Spleen (tissue), 11 donors: ENCODE measurements at regions not wholly inside any gene's neighbourhood (a gene's known extent, or its start where the extent isn't known, plus 50 kb on each side); places are given as distances from the start of the nearest gene placed in this dataset.

Source experiments
- DNase-seq: peaks from one replicate; pipeline ENCODE4 v3.0.0-alpha.2; 2020
- H3K27ac ChIP-seq, 8 donors: fragments of 200-600 bp; sonication (generic) in 7 of 8; 1 replicate in 4 of 8; 2 replicates in 4 of 8; pipeline versions ENCODE4 v1.5.0 to v1.8.0; 2016 to 2021; ENCODE audit warnings: inconsistent platforms in 4 of 8, mild to moderate bottlenecking in 4 of 8, moderate library complexity in 1 of 8
- H3K27me3 ChIP-seq, 7 donors: fragments of 200-600 bp; sonication (generic) in 6 of 7; replicated peaks in 1 of 7; 1 replicate in 4 of 7; 2 replicates in 3 of 7; pipeline versions ENCODE4 v1.5.0 to v1.8.0; 2016 to 2021; ENCODE audit warnings: inconsistent platforms in 3 of 7, mild to moderate bottlenecking in 1 of 7
- H3K36me3 ChIP-seq, 6 donors: fragments of 200-600 bp; sonication (generic) in 5 of 6; 1 replicate in 4 of 6; 2 replicates in 2 of 6; pipeline versions ENCODE4 v1.5.0 to v1.8.0; 2016 to 2021; ENCODE audit warnings: inconsistent platforms in 2 of 6
- H3K4me1 ChIP-seq, 6 donors: fragments of 200-600 bp; sonication (generic) in 5 of 6; 1 replicate in 3 of 6; 2 replicates in 3 of 6; pipeline versions ENCODE4 v1.5.0 to v1.8.0; 2016 to 2021; ENCODE audit warnings: inconsistent platforms in 3 of 6
- H3K4me3 ChIP-seq, 8 donors: fragments of 200-600 bp; sonication (generic) in 7 of 8; 1 replicate in 4 of 8; 2 replicates in 4 of 8; pipeline versions ENCODE4 v1.5.0 to v1.8.0; 2016 to 2021; ENCODE audit warnings: inconsistent platforms in 4 of 8, mild to moderate bottlenecking in 4 of 8, moderate library complexity in 2 of 8
- H3K9me3 ChIP-seq, 8 donors: fragments of 200-600 bp; sonication (generic) in 7 of 8; 1 replicate in 4 of 8; 2 replicates in 4 of 8; pipeline versions ENCODE4 v1.5.0 to v1.8.0; 2016 to 2021; ENCODE audit warnings: inconsistent platforms in 4 of 8
- POLR2A ChIP-seq, 3 donors: fragments of 450-650 bp; IDR thresholded peaks; one replicate each; pipeline ENCODE4 v1.5.1; 2017; ENCODE audit warnings: antibody characterized with exemption in 3 of 3, mild to moderate bottlenecking in 1 of 3
- POLR2AphosphoS5 ChIP-seq, 3 donors: sonication (generic); formaldehyde crosslinking; IDR thresholded peaks; one replicate each; pipeline ENCODE4 v1.5.1; 2017; ENCODE audit warnings: antibody characterized with exemption in 3 of 3
- WGBS, 5 donors: extraction: QIAGEN DNeasy Blood & Tissue Kit in 3 of 5; methylation state at CpG; one replicate each; pipeline versions ENCODE4 v1.1.5 to v1.1.7; 2013 to 2018; 5-methylcytosine and 5-hydroxymethylcytosine counted together
- intact Hi-C: fragments of 100-400 bp; cut with DNase I; formaldehyde crosslinking; loops from one replicate; pipeline ENCODE4 v1.15.0; 2023; ENCODE audit warnings: low total_unique reads
- TF ChIP-seq, protein P1 (sequence below), 11 experiments: fragments of 200-600 bp in 7 of 11; fragments of 450-650 bp in 4 of 11; sonication (generic) in 4 of 11; IDR thresholded peaks in 8 of 11; conservative IDR thresholded peaks in 3 of 11; 1 replicate in 7 of 11; 2 replicates in 4 of 11; pipeline versions ENCODE4 v1.4.0 to v1.8.0; 2016 to 2021; ENCODE audit warnings: antibody characterized with exemption in 11 of 11, inconsistent platforms in 4 of 11, mild to moderate bottlenecking in 1 of 11
- donor health status: healthy with polysubstance abuse.
- donor health status: DM: no; HTN: no; CAD: no; lungs with moderate emphysema.
- donor health status: DM: no; HTN: no; CAD: no.
- donor health status: Bipolar disorder and iron deficiency.
- donor health status: healthy.
- donor health status: DM: no; HTN: no; CAD: no.
- donor health status: DM: yes; HTN: yes; CAD: no.

DNA sequence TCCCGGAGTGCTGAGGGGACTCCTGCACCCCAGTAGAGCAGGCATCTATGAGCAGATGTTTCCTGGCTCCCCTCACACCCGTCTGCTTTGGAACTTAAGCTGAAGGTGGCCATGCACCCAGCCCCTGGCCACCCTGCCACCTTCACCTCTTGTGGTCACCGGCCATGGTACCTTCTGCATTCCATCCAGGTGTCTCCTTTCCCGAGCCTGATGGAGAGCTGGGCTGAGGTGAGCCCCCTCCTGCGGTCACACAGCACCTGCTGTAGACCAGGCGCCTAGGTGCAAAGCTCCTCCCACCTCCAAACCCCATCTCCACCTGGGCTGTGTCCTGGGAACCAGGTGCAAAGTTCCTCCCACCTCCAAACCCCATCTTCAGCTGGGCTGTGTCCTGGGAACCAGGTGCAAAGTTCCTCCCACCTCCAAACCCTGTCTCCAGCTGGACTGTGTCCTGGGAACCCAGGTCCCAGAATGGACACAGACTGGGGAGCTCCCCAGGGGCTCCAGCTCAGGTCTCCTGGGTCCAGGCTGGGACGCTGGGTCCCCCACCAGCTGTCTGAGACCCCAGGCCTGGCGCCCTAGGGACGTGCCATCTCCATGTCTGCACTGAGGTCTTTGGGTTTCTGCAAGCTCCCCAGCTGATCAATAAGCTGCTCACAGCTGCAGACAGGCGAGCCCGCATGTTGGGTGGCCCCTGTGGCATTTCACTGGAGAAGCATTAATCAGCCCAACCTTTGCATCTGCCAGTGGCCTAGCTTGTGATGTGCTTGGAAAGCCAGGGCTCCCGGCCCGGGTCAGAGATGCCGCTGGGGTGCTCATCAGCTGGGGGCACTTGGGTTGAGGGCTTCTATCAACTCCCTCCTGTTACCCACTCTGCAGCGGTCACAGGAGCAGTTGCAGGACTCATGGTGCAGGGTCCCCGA lies 61.2 kb upstream of the INPP5A start:
- peaks cover 0 to 45% (median 0%) of the 10 kb centered on the region in 7 donors for H3K27me3 ChIP-seq
- no peaks in the 10 kb centered on the region for H3K36me3 ChIP-seq
- peaks cover 0 to 5% (median 0%) of the 10 kb centered on the region in 6 donors for H3K4me1 ChIP-seq
- peaks cover 0 to 11% (median 8%) of the 10 kb centered on the region in 8 donors for H3K9me3 ChIP-seq
- peak; percentile 48 for DNase-seq
- H3K4me3 ChIP-seq, result no peak overlapping the region
- 70 to 86% (median 75%) methylated on average over 11 to 16 of the region's 16 CpGs for WGBS, 5 donors
- H3K27ac ChIP-seq, result no peak overlapping the region
- intact Hi-C loops, result no loop called here
- TF ChIP-seq, protein P1, sequence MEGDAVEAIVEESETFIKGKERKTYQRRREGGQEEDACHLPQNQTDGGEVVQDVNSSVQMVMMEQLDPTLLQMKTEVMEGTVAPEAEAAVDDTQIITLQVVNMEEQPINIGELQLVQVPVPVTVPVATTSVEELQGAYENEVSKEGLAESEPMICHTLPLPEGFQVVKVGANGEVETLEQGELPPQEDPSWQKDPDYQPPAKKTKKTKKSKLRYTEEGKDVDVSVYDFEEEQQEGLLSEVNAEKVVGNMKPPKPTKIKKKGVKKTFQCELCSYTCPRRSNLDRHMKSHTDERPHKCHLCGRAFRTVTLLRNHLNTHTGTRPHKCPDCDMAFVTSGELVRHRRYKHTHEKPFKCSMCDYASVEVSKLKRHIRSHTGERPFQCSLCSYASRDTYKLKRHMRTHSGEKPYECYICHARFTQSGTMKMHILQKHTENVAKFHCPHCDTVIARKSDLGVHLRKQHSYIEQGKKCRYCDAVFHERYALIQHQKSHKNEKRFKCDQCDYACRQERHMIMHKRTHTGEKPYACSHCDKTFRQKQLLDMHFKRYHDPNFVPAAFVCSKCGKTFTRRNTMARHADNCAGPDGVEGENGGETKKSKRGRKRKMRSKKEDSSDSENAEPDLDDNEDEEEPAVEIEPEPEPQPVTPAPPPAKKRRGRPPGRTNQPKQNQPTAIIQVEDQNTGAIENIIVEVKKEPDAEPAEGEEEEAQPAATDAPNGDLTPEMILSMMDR (IDR thresholded peaks at IDR 0.05 in 8 of 11, conservative IDR thresholded peaks at IDR 0.05 in 3 of 11), result no peak
- TF ChIP-seq POLR2A (IDR thresholded peaks at IDR 0.05) (no peak), POLR2AphosphoS5 (IDR thresholded peaks at IDR 0.05) (no peak)

DNA sequence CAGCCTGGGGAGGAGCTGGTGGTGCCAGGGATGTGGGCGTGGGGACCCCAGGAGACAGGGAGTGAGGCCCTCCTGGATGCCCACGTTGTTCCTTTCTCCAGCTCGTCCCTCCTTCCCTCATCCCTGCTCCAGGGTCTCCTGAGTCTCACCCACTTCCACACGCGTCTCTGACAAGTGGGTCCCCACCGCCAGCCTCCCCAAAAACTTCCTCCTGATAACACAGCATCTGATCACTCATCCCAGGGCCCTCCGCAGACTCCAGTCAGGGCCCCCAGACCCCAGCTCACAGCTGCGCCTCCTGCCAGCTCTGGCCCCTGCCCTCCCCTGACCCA lies 60.6 kb upstream of the INPP5A start:
- Histone ChIP-seq H3K9me3 (peaks cover 0 to 5% (median 2%) of the 10 kb centered on the region in 8 donors), H3K4me3 (no peak overlapping the region), H3K4me1 (peaks cover 0 to 9% (median 0%) of the 10 kb centered on the region in 6 donors), H3K36me3 (no peaks in the 10 kb centered on the region), H3K27me3 (peaks cover 0 to 45% (median 0%) of the 10 kb centered on the region in 7 donors), H3K27ac (no peak overlapping the region)
- TF ChIP-seq, protein P1 (IDR thresholded peaks at IDR 0.05 in 8 of 11, conservative IDR thresholded peaks at IDR 0.05 in 3 of 11), result no peak
- no peak for TF ChIP-seq POLR2A (IDR thresholded peaks at IDR 0.05)
- no peak for TF ChIP-seq POLR2AphosphoS5 (IDR thresholded peaks at IDR 0.05)
- intact Hi-C loops, result no loop called here
- WGBS, 5 donors, result 79 to 92% (median 82%) methylated on average over 8 of the region's 8 CpGs
- DNase-seq, result no peak

- WGBS, 5 donors, result 76 to 85% (median 83%) methylated on average over 10 to 23 of the region's 23 CpGs
- H3K4me3 ChIP-seq, result no peak overlapping the region
- H3K27me3 ChIP-seq, result peaks cover 0 to 45% (median 0%) of the 10 kb centered on the region in 7 donors
- peaks cover 0 to 9% (median 0%) of the 10 kb centered on the region in 6 donors for H3K4me1 ChIP-seq
- intact Hi-C loops, result no loop called here
- H3K27ac ChIP-seq, result no peak overlapping the region
- no peaks in the 10 kb centered on the region for H3K9me3 ChIP-seq
- H3K36me3 ChIP-seq, result no peaks in the 10 kb centered on the region
- DNase-seq, result peak; percentile 67
- TF ChIP-seq, protein P1 (IDR thresholded peaks at IDR 0.05 in 8 of 11, conservative IDR thresholded peaks at IDR 0.05 in 3 of 11), result no peak
- TF ChIP-seq POLR2A (IDR thresholded peaks at IDR 0.05), result no peak
- no peak for TF ChIP-seq POLR2AphosphoS5 (IDR thresholded peaks at IDR 0.05)
These were observed 59.9 kb upstream of the INPP5A start for GRCh38 chr10:132477398-132478340.
